MM.1S (cell line): ENCODE measurements at regions not wholly inside any gene's neighbourhood (a gene's known extent, or its start where the extent isn't known, plus 50 kb on each side); places are given as distances from the start of the nearest gene placed in this dataset.

Experiments used
- DNase-seq: peaks from one replicate; pipeline ENCODE4 v3.0.0-alpha.2; 2015
- H2AFZ ChIP-seq: fragments of 300-600 bp; sonication (generic); 2 replicates; pipeline ENCODE4 v1.6.0; 2016; ENCODE audit warnings: antibody characterized with exemption, low read length
- H3F3A ChIP-seq: fragments of 300-600 bp; sonication (generic); 2 replicates; pipeline ENCODE4 v1.6.1; 2016; ENCODE audit warnings: mild to moderate bottlenecking, antibody characterized with exemption, low read length, moderate library complexity, mixed read lengths; ENCODE audit not compliant: insufficient read depth
- H3K27ac ChIP-seq: fragments of 300-600 bp; sonication (generic); 2 replicates; pipeline ENCODE4 v1.5.1; 2016; ENCODE audit warnings: mild to moderate bottlenecking, low read length
- H3K27me3 ChIP-seq: fragments of 300-600 bp; sonication (generic); replicated peaks from 2 replicates; pipeline ENCODE4 v1.6.0; 2016; ENCODE audit warnings: low read length; ENCODE audit not compliant: insufficient read depth
- H3K36me3 ChIP-seq: fragments of 300-600 bp; sonication (generic); replicated peaks from 2 replicates; pipeline ENCODE4 v1.6.1; 2016; ENCODE audit warnings: mild to moderate bottlenecking, low read length, mixed read lengths; ENCODE audit not compliant: insufficient read depth
- H3K4me1 ChIP-seq: fragments of 300-600 bp; sonication (generic); 2 replicates; pipeline ENCODE4 v1.6.1; 2016; ENCODE audit warnings: low read length, mixed read lengths
- H3K4me2 ChIP-seq: fragments of 300-600 bp; sonication (generic); 2 replicates; pipeline ENCODE4 v1.6.0; 2016; ENCODE audit warnings: low read depth, low read length
- H3K4me3 ChIP-seq: fragments of 300-600 bp; sonication (generic); 2 replicates; pipeline ENCODE4 v1.5.1; 2016; ENCODE audit warnings: low read length, mixed read lengths
- H3K79me2 ChIP-seq: fragments of 300-600 bp; sonication (generic); 2 replicates; pipeline ENCODE4 v1.6.1; 2016; ENCODE audit warnings: mixed run types, low read length, mixed read lengths
- H3K9ac ChIP-seq: fragments of 300-600 bp; sonication (generic); 2 replicates; pipeline ENCODE4 v1.6.1; 2016; ENCODE audit warnings: low read length, mixed read lengths
- H3K9me2 ChIP-seq: fragments of 300-600 bp; sonication (generic); replicated peaks from 2 replicates; pipeline ENCODE4 v1.6.1; 2016; ENCODE audit warnings: mild to moderate bottlenecking, low read length, mixed read lengths; ENCODE audit not compliant: insufficient read depth
- H3K9me3 ChIP-seq: fragments of 300-600 bp; sonication (generic); replicated peaks from 2 replicates; pipeline ENCODE4 v1.6.1; 2016; ENCODE audit warnings: mild to moderate bottlenecking, low read length, mixed read lengths; ENCODE audit not compliant: insufficient read depth
- H4K20me1 ChIP-seq: fragments of 300-600 bp; sonication (generic); 2 replicates; pipeline ENCODE4 v1.6.1; 2016; ENCODE audit warnings: mild to moderate bottlenecking, low read length, moderate library complexity, mixed read lengths; ENCODE audit not compliant: insufficient read depth
- EZH2 ChIP-seq: fragments of 300-600 bp; sonication (generic); optimal IDR thresholded peaks from 2 replicates; pipeline ENCODE3; 2017; ENCODE audit warnings: low read depth, mild to moderate bottlenecking, antibody characterized with exemption, low read length, mixed read lengths
- EZH2phosphoT487 ChIP-seq: fragments of 300-600 bp; sonication (generic); IDR thresholded peaks from 2 replicates; pipeline ENCODE4 v1.6.1; 2018; ENCODE audit warnings: antibody characterized with exemption, low read length
- TF ChIP-seq, protein P1 (sequence below): fragments of 300-600 bp; sonication (generic); IDR thresholded peaks from 2 replicates; pipeline ENCODE4 v1.5.1; 2016; ENCODE audit warnings: antibody characterized with exemption, low read length, mixed read lengths

DNA sequence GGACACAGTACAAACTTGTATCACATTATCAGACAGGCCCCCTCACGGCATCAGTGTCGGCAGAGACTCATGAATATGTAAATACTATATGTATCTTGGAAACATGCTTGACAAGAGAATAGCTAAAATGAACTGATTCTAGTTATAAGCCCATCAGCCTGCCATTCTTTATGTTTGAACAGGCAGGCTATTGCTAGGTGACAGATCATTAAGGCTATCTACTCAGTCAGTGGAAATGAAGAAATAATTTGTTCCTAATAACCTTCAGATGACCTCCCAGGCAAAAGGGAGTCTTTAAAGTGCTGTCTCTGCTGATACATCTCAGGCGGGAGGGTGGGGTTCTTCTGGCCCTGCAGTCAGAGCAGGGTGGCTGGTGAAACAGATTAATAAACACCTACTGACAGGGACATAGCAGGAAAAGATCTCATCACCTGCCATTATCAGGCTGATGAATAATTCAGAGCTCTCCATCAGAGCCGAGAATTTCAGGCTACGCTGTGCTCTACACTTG lies 394.2 kb downstream of the RASEF start:
- Histone ChIP-seq H3K27ac (no peak overlapping the region), H3K9ac (no peak overlapping the region), H2AFZ (no peak overlapping the region)

DNA sequence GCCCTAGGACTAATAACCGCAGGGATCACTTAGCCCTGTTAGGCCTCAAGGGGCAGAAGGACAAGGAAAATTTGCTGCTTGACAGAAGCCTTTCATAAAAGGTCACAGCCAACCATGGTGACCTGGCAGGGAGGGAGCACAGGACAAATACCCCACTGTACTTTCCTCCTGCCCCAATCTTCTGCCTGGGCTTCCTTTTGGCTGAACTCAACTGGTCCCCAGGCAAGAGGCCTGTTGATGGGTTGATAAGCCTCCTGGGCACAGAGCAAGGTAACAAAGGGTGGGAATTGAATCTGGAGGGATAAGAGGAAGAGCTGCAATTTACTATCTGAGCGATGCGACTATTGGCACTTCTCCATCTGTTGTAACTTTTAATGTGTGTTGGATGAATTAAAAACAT lies 392.9 kb downstream of the RASEF start:
- Histone ChIP-seq H4K20me1 (no peaks in the 10 kb centered on the region), H3K4me3 (no peak overlapping the region), H3K4me1 (no peaks in the 10 kb centered on the region), H3K9ac (no peak overlapping the region), H3F3A (no peaks in the 10 kb centered on the region), H3K4me2 (no peak overlapping the region), H3K36me3 (no peaks in the 10 kb centered on the region), H3K79me2 (no peaks in the 10 kb centered on the region), H3K9me2 (no peaks in the 10 kb centered on the region), H3K9me3 (no peaks in the 10 kb centered on the region), H2AFZ (no peak overlapping the region), H3K27me3 (no peaks in the 10 kb centered on the region), H3K27ac (no peak overlapping the region)
- TF ChIP-seq, protein P1, sequence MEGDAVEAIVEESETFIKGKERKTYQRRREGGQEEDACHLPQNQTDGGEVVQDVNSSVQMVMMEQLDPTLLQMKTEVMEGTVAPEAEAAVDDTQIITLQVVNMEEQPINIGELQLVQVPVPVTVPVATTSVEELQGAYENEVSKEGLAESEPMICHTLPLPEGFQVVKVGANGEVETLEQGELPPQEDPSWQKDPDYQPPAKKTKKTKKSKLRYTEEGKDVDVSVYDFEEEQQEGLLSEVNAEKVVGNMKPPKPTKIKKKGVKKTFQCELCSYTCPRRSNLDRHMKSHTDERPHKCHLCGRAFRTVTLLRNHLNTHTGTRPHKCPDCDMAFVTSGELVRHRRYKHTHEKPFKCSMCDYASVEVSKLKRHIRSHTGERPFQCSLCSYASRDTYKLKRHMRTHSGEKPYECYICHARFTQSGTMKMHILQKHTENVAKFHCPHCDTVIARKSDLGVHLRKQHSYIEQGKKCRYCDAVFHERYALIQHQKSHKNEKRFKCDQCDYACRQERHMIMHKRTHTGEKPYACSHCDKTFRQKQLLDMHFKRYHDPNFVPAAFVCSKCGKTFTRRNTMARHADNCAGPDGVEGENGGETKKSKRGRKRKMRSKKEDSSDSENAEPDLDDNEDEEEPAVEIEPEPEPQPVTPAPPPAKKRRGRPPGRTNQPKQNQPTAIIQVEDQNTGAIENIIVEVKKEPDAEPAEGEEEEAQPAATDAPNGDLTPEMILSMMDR, result no peak
- no peak for TF ChIP-seq EZH2phosphoT487
- TF ChIP-seq EZH2, result no peak
- DNase-seq, result no peak

More for the DNA sequence above, 394.2 kb downstream of the RASEF start:
- Histone ChIP-seq H3K9me3 (no peaks in the 10 kb centered on the region), H4K20me1 (no peaks in the 10 kb centered on the region), H3K27me3 (no peaks in the 10 kb centered on the region), H3K4me3 (no peak overlapping the region), H3K4me2 (no peak overlapping the region), H3K9me2 (no peaks in the 10 kb centered on the region), H3K79me2 (no peaks in the 10 kb centered on the region), H3K4me1 (no peaks in the 10 kb centered on the region), H3F3A (no peaks in the 10 kb centered on the region), H3K36me3 (no peaks in the 10 kb centered on the region)
- TF ChIP-seq EZH2phosphoT487 (no peak), EZH2 (no peak)
- TF ChIP-seq, protein P1, result no peak
- no peak for DNase-seq

- H3K27ac ChIP-seq, result no peak overlapping the region
- H3F3A ChIP-seq, result no peaks in the 10 kb centered on the region
- TF ChIP-seq EZH2, result no peak
- TF ChIP-seq, protein P1, result no peak
- TF ChIP-seq EZH2phosphoT487, result no peak
- no peaks in the 10 kb centered on the region for H3K27me3 ChIP-seq
- H3K4me1 ChIP-seq, result no peaks in the 10 kb centered on the region
- no peaks in the 10 kb centered on the region for H4K20me1 ChIP-seq
- DNase-seq, result no peak
- H3K9me2 ChIP-seq, result no peaks in the 10 kb centered on the region
- no peak overlapping the region for H3K4me2 ChIP-seq
- H2AFZ ChIP-seq, result no peak overlapping the region
- no peaks in the 10 kb centered on the region for H3K36me3 ChIP-seq
- no peaks in the 10 kb centered on the region for H3K79me2 ChIP-seq
- H3K4me3 ChIP-seq, result no peak overlapping the region
- H3K9ac ChIP-seq, result no peak overlapping the region
- H3K9me3 ChIP-seq, result no peaks in the 10 kb centered on the region
These were observed 392.2 kb downstream of the RASEF start for GRCh38 chr9:82670726-82671125.
